HG02884 (cell line): ENCODE measurements at regions not wholly inside any gene's neighbourhood (a gene's known extent, or its start where the extent isn't known, plus 50 kb on each side); places are given as distances from the start of the nearest gene placed in this dataset.

Experiments used
- ATAC-seq: cut with Tn5 transposase; IDR thresholded peaks from one replicate; pipeline ENCODE4 v1.9.1; 2021; ENCODE audit warnings: mild to moderate bottlenecking, moderate library complexity; ENCODE audit not compliant: unreplicated experiment

- ATAC-seq = no peak
These were observed 590.7 kb downstream of the ANXA1 start for GRCh38 chr9:73742412-73742811.

GRCh38 chr9:73743826-73744225 lies 592.2 kb downstream of the ANXA1 start:
- no peak for ATAC-seq

DNA sequence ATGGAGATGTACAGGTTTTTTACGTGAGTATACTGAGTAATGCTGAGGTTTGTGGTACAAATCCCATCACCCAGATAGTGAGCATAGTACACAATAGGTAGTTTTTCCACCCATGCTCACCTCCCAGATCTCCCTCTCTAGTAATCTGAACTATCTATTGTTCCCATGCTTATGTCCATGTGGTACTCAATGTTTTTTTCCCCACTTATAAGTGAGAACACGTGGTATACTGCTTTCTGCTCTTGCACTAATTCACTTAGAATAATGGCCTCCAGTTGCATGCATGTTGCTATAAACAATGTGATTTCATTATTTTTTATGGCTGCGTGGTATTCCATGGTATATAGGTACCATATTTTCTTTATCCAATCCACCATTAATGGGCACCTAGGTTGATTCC lies 593.9 kb downstream of the ANXA1 start:
- ATAC-seq = no peak

DNA sequence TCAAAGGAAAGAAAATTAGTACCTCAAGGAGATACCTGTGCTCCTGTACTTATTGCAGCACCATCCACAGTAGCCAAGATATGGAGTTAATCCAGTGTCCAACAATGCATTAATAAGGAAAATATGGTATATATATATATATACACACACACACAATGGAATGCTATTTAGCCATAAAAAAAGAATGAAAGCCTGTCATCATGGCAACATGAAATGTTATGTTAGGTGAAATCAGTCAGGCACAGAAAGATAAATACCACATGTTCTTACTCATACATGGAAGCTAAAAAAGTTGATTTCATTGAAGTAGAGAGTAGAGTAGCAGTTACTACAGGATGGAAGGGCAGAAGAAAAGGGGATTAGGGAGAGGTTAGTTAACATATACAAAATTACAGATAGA lies 601.5 kb downstream of the ANXA1 start:
- ATAC-seq = no peak

DNA sequence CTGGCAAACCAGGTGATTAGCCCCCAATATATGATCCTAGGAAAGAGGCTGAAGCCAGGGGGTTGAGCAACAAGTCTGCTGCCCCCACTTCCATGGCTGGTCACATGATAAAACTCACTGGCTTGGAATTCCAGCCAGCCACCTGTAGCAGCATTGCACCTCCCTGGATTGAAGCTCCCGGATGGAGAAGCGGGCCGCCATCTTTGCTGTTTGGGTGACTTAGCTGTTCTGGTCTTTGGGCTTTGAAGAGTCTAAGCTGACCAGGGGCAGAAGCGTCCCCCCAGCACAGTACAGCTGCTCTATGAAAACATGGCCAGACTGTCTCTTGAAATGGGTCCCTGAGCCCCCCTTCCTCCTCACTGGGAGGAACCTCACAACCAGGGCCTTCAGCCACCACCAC lies 610.2 kb downstream of the ANXA1 start:
- ATAC-seq = no peak

- ATAC-seq = no peak
These were observed 622.2 kb downstream of the ANXA1 start for GRCh38 chr9:73773896-73774295.

DNA sequence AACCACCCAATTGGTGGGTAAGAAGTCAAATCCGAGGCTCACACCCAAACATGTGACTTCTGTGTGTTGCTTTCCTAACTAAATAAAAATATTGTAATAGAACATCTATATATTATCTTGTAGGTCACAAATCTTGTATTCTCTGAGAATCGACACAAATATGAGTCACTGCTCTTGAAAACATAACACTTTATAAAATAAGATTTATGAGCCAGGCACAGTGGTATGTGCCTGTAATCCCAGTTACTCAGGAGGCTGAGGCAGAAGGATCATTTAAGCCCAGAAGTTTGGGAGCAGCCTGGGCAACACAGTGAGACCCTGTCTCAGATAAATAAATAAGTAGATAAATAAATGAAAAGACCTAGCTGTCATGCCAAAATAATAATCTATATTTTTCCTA lies 624.1 kb downstream of the ANXA1 start:
- no peak for ATAC-seq

DNA sequence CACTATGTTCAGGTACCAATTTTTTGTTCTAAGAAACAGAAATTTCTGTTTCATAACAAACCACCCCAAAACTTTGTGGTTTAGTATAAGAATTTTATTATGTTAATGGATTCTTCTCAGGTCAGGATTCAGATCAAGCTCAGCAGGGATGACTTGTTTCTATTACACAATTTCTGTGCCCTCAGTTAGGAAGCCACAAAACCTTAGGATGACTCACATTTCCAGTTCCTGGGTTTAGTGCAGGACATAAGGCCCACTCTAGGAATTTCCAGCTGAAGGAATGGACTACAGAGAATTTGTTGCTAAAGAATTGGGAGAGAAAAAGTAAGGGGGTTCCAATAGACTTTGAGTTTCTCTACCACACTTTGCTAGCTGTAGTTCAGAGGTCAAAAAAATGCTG lies 629.3 kb downstream of the ANXA1 start:
- no peak for ATAC-seq

DNA sequence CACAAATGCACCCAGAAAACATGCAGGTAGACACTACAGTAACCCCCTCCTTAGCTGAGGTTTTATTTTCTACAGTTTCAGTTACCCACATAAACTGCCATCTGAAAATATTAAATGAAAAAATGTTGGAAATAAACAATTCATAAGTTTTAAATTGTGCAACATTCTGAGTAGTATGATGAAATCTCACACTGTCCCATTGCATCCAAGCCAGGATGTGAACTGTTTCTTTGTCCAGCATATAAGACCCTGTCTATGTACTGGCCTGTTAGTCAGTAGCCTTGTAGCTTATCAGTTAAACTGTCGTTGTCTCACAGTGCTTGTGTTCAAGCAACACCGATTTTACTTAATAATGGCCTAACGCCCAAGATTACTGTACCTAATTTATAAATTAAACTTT lies 630.5 kb downstream of the ANXA1 start:
- ATAC-seq = no peak

GRCh38 chr9:73799446-73799845 lies 647.8 kb downstream of the ANXA1 start:
- no peak for ATAC-seq

GRCh38 chr9:73805111-73805510 lies 653.4 kb downstream of the ANXA1 start:
- ATAC-seq = no peak

- no peak for ATAC-seq
These were observed 654.3 kb downstream of the ANXA1 start for GRCh38 chr9:73805853-73806458.

DNA sequence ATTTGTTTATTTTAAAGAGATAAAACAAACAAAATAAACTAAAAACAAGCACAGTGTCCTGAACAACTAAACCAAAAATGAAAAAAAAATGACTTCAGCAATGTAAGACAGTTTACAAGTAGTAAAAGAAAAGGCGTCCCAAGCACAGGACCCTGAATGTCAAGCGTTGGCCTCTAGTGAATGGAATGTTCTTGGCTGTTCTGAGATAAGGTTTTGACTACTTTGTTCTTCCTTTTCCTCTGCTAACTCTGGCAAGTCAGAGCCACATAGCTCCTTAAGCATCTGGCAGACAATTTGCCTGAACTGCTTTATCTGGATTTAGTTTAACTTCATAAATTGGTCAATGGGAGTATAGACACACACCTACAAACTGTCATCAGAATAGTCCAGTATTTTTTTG lies 655.2 kb downstream of the ANXA1 start:
- no peak for ATAC-seq

- ATAC-seq = no peak
These were observed 656.3 kb downstream of the ANXA1 start for GRCh38 chr9:73807952-73808351.

GRCh38 chr9:73810585-73811215 lies 659.0 kb downstream of the ANXA1 start:
- ATAC-seq = no peak

GRCh38 chr9:73813546-73813945 lies 661.9 kb downstream of the ANXA1 start:
- ATAC-seq = no peak

DNA sequence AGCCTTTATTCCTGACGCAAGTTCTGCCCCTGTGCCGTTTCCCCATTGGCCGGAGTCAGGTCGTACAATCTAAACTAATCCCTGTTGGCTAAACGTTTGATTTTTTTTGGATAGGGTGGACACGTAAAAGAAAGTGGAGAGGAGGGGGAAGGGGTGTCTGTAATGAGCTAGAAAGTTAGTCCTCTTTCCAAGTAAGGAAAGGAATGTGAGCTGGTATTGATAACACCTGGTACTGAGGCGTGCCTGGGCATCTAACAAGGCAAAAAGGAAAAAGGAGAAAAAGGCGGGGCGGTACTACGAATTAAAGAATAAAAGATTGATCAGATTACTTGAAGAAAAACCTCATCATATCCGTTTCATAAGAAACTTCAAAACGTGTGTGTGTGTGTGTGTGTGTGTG lies 665.2 kb downstream of the ANXA1 start:
- ATAC-seq = no peak

- no peak for ATAC-seq
These were observed 672.5 kb upstream of the RORB start for GRCh38 chr9:73824671-73825070.

GRCh38 chr9:73838871-73839270 lies 658.3 kb upstream of the RORB start:
- no peak for ATAC-seq

DNA sequence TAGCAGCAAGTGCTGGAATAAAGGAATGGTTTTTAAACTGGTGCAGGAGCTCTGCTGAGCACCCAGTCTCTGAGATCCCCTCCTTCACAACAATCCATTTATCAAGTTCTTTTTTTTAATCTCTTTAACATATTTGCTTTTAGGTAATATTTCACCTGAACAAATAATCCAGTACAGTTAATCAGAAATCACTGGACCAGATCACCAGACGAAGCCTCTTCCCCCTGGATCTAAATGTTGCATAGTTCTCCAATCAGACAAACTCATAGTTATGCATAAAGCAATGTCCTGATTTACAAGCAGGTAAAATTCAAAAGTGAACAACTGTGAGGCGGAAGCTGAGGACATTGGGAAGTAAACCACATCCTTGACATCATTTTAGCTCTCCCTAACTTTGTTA lies 657.7 kb upstream of the RORB start:
- ATAC-seq = no peak

DNA sequence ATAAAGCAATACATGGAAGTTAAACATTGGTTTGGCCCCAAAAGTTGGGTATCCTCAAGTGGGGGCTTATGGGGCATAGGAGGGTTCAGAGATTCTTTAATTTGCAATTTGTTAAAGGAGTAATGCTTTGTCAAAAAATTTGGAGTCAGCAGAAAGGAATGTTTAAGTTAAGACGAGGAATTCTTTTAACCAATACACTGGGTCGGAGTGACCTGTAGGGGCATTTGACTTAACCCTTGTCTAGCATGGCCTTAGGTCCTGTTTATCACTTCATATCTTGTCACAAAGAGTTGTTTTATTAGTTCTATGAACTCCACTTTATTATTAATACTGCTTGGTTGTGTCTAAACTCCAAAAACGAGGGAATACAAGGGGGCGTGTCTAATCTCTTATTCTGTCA lies 656.1 kb upstream of the RORB start:
- no peak for ATAC-seq

GRCh38 chr9:73844135-73844534 lies 653.0 kb upstream of the RORB start:
- no peak for ATAC-seq

DNA sequence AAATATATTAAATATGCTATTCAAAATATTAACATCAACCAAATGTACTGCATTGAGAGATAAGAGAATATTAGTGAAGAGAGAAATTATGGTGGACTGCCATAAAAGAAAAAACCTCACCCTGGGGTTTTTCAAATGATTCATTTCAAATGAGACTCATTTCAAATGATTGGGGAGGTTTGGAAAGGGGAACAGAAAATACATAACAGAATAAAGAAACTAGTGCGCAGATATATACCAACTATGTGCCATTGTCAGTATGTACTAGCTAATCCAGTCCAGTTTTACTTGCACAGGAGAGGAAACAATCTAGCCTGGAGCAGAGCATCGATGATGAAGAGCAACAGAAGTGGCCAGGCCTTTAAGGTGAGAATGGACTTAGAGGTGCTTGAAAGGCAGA lies 651.6 kb upstream of the RORB start:
- no peak for ATAC-seq
